ENCODE measurements at regions not wholly inside any gene's neighbourhood (a gene's known extent, or its start where the extent isn't known, plus 50 kb on each side); places are given as distances from the start of the nearest gene placed in this dataset.

- Mint-ChIP-seq H3K36me3 (peaks cover 3% of the 10 kb centered on the region; the same call in 1 of the 2 replicates), H3K4me1 (peaks cover 12% of the 10 kb centered on the region), H3K4me3 (no peak overlapping the region), H3K27ac (no peak overlapping the region), H3K9me3 (peaks cover 22% of the 10 kb centered on the region), H3K27me3 (ENCODE audit: low read depth) (peaks cover 37% of the 10 kb centered on the region)
- ATAC-seq: no peak
- TF ChIP-seq HMGA2 (CRISPR knock-in tag; IDR thresholded peaks at IDR 0.05) (peak; percentile 58), ZNF396 (CRISPR knock-in tag; IDR thresholded peaks at IDR 0.05; ENCODE audit: borderline replicate concordance) (no peak)
- POLR2A ChIA-PET: no interaction called here
- CTCF ChIA-PET: no interaction called here
- no peak for DNase-seq (ENCODE audit: low spot score)
These were observed 190.8 kb downstream of the ERMARD start for GRCh38 chr6:169942173-169942572.

GRCh38 chr6:169940481-169941271 lies 189.3 kb downstream of the ERMARD start:
- POLR2A ChIA-PET: no interaction called here
- ATAC-seq (no peak), DNase-seq (ENCODE audit: low spot score) (no peak)
- Mint-ChIP-seq H3K9me3 (peaks cover 22% of the 10 kb centered on the region), H3K27me3 (ENCODE audit: low read depth) (peaks cover 50% of the 10 kb centered on the region), H3K27ac (no peak overlapping the region), H3K4me1 (peaks cover 12% of the 10 kb centered on the region), H3K36me3 (peaks cover 3% of the 10 kb centered on the region; the same call in 1 of the 2 replicates), H3K4me3 (no peak overlapping the region)
- TF ChIP-seq ZNF532 (CRISPR knock-in tag; IDR thresholded peaks at IDR 0.05; ENCODE audit: borderline replicate concordance) (no peak), MAX (CRISPR knock-in tag; IDR thresholded peaks at IDR 0.05) (no peak), RELA (CRISPR knock-in tag; IDR thresholded peaks at IDR 0.05; ENCODE audit: borderline replicate concordance) (no peak), FOXJ3 (CRISPR knock-in tag; IDR thresholded peaks at IDR 0.05; ENCODE audit: borderline replicate concordance) (no peak), ZSCAN18 (CRISPR knock-in tag; IDR thresholded peaks at IDR 0.05) (no peak), TEAD4 (CRISPR knock-in tag; IDR thresholded peaks at IDR 0.05) (no peak), ATF6 (CRISPR knock-in tag; IDR thresholded peaks at IDR 0.05) (no peak)
- CTCF ChIA-PET: interaction anchor here (0.5 to 1.4 kb wide), 3 partner anchors 109 to 1333 kb away, joined by 3 to 4 read pairs (median 3); no protein-coding TSS in a partner anchor

- Mint-ChIP-seq H3K27ac (no peak overlapping the region), H3K27me3 (ENCODE audit: low read depth) (peaks cover 61% of the 10 kb centered on the region), H3K4me1 (peaks cover 12% of the 10 kb centered on the region), H3K4me3 (no peak overlapping the region), H3K36me3 (peaks cover 3% of the 10 kb centered on the region; the same call in 1 of the 2 replicates), H3K9me3 (peaks cover 15% of the 10 kb centered on the region)
- POLR2A ChIA-PET: no interaction called here
- CTCF ChIA-PET: interaction anchor here (1.4 kb wide), 2 partner anchors 108 to 150 kb away, joined by 3 read pairs; no protein-coding TSS in a partner anchor
- ATAC-seq (no peak), DNase-seq (ENCODE audit: low spot score) (no peak)
- TF ChIP-seq STAT6 (CRISPR knock-in tag; conservative IDR thresholded peaks at IDR 0.05; ENCODE audit: low read depth) (no peak), ATF2 (CRISPR knock-in tag; IDR thresholded peaks at IDR 0.05; ENCODE audit: borderline replicate concordance, low read depth) (no peak), ZNF416 (CRISPR knock-in tag; IDR thresholded peaks at IDR 0.05) (no peak), MLX (CRISPR knock-in tag; IDR thresholded peaks at IDR 0.05) (no peak)
These were observed 188.2 kb downstream of the ERMARD start for GRCh38 chr6:169939554-169940164.

Measured in WTC11 (cell line).